GM12878 (cell line): ENCODE measurements at regions not wholly inside any gene's neighbourhood (a gene's known extent, or its start where the extent isn't known, plus 50 kb on each side); places are given as distances from the start of the nearest gene placed in this dataset.
"Not testable (repeated sequence)": the region's sequence is repeated elsewhere in the genome, so short reads cannot be mapped to it uniquely, and the experiment has no call there.

Experiments
- ATAC-seq: fragments of 200-7000 bp; cut with Tn5 transposase; 3 replicates; pipeline ENCODE4 v1.9.1; 2020; ENCODE audit warnings: mild to moderate bottlenecking, moderate library complexity
- BruUV-seq: library from RNA; stranded (reverse); fragments of 400-500 nt; replicated peaks from 2 replicates; lab custom pipeline; 2021; lab: Mats Ljungman, UMichigan
- CTCF ChIA-PET: fragments of 300-600 bp; sonication (Branson Sonifier 250); formaldehyde crosslinking; extraction: SDS; loops from one replicate; lab custom pipeline; 2021; ENCODE audit warnings: inconsistent platforms; lab: Yijun Ruan, JAX
- POLR2A ChIA-PET: fragments of 350-600 bp; formaldehyde crosslinking; extraction: SDS; loops from one replicate; lab custom pipeline; 2021; ENCODE audit warnings: inconsistent platforms; lab: Charles Lee
- RAD21 ChIA-PET: fragments of 300-600 bp; sonication (Branson Sonifier 250); formaldehyde crosslinking; loops from one replicate; lab custom pipeline; 2023; ENCODE audit warnings: antibody characterized with exemption; ENCODE audit not compliant: unreplicated experiment; lab: Charles Lee
- SMC1A ChIA-PET: fragments of 300-600 bp; sonication (Branson Sonifier 250); formaldehyde crosslinking; loops from one replicate; lab custom pipeline; 2023; ENCODE audit not compliant: unreplicated experiment, uncharacterized antibody; lab: Charles Lee
- DNase-seq: peaks from one replicate; pipeline ENCODE4 v3.0.0-alpha.2; 2011; ENCODE audit warnings: low read depth, low spot score
- FAIRE-seq: peaks from 3 replicates; lab custom pipeline; 2011; peaks lifted over from hg19 to GRCh38; lab: Jason Lieb, UNC
- H2AFZ ChIP-seq: 2 replicates; pipeline ENCODE4 v1.6.0; 2011; ENCODE audit warnings: low read depth, low read length, control low read depth; ENCODE audit not compliant: control insufficient read depth
- H3K27ac ChIP-seq: 2 replicates; pipeline ENCODE4 v1.5.1; 2011; ENCODE audit warnings: control low read depth; ENCODE audit not compliant: control insufficient read depth, insufficient read depth
- H3K27me3 ChIP-seq, 2 experiments: replicated peaks in 1 of 2; 2 replicates each; pipeline versions ENCODE4 v1.6.0 to v1.6.1; 2011; ENCODE audit warnings: low read length in 1 of 2; ENCODE audit not compliant: control insufficient read depth in 2 of 2, insufficient read depth in 2 of 2
- H3K36me3 ChIP-seq, 2 experiments: 2 replicates each; pipeline ENCODE4 v1.5.1; 2011; ENCODE audit warnings: low read length in 1 of 2; ENCODE audit not compliant: control insufficient read depth in 2 of 2, insufficient read depth in 2 of 2
- H3K4me1 ChIP-seq: 2 replicates; pipeline ENCODE4 v1.6.1; 2011; ENCODE audit warnings: mild to moderate bottlenecking, low read length, moderate library complexity, mixed read lengths; ENCODE audit not compliant: control insufficient read depth, insufficient read depth
- H3K4me2 ChIP-seq: 2 replicates; pipeline ENCODE4 v1.6.0; 2011; ENCODE audit warnings: control low read depth; ENCODE audit not compliant: control insufficient read depth, insufficient read depth
- H3K4me3 ChIP-seq: fragments of 200-600 bp; sonication (generic); 2 replicates; pipeline ENCODE4 v1.5.1; 2016
- H3K79me2 ChIP-seq: 2 replicates; pipeline ENCODE4 v1.6.0; 2011; ENCODE audit warnings: low read length; ENCODE audit not compliant: control insufficient read depth, insufficient read depth
- H3K9ac ChIP-seq: 2 replicates; pipeline ENCODE4 v1.8.0; 2011; ENCODE audit warnings: low read length, control low read depth, mixed read lengths; ENCODE audit not compliant: control insufficient read depth, insufficient read depth
- H3K9me3 ChIP-seq: replicated peaks from 3 replicates; pipeline ENCODE4 v1.5.1; 2011; ENCODE audit warnings: mild to moderate bottlenecking, low read length; ENCODE audit not compliant: control insufficient read depth, insufficient read depth
- H4K20me1 ChIP-seq: 2 replicates; pipeline ENCODE4 v1.6.0; 2011; ENCODE audit not compliant: control insufficient read depth, insufficient read depth
- BCL11A ChIP-seq: IDR thresholded peaks from 2 replicates; pipeline ENCODE4 v1.6.1; 2011; ENCODE audit warnings: low read depth, low read length
- BCL3 ChIP-seq: IDR thresholded peaks from 2 replicates; pipeline ENCODE4 v1.6.1; 2011; ENCODE audit warnings: borderline replicate concordance, low read depth, mild to moderate bottlenecking, moderate library complexity, low read length; ENCODE audit not compliant: insufficient read depth, poor library complexity, severe bottlenecking
- BRCA1 ChIP-seq: IDR thresholded peaks from 2 replicates; pipeline ENCODE4 v1.6.1; 2011; ENCODE audit warnings: low read depth, low read length, improper control_type of control experiment
- CBX5 ChIP-seq: sonication (generic); IDR thresholded peaks from 2 replicates; pipeline ENCODE4 v1.6.1; 2016; ENCODE audit warnings: low read depth, moderate library complexity, mild to moderate bottlenecking, inconsistent platforms
- EED ChIP-seq: sonication (generic); IDR thresholded peaks from 2 replicates; pipeline ENCODE4 v1.6.1; 2016; ENCODE audit warnings: antibody characterized with exemption, low read depth
- EGR1 ChIP-seq, 2 experiments: IDR thresholded peaks; 1 replicate in 1 of 2; 2 replicates in 1 of 2; pipeline ENCODE4 v1.6.1; 2011 to 2012; ENCODE audit warnings: low read depth in 2 of 2, low read length in 2 of 2, borderline replicate concordance in 1 of 2, mild to moderate bottlenecking in 1 of 2, moderate library complexity in 1 of 2
- NFXL1 ChIP-seq: fragments of 450-650 bp; IDR thresholded peaks from 2 replicates; pipeline ENCODE4 v1.6.1; 2017; ENCODE audit warnings: antibody characterized with exemption, mild to moderate bottlenecking, borderline replicate concordance
- RCOR1 ChIP-seq: conservative IDR thresholded peaks from 2 replicates; pipeline ENCODE4 v1.6.1; 2012; ENCODE audit warnings: low read depth, low read length, improper control_type of control experiment
- SP1 ChIP-seq: IDR thresholded peaks from one replicate; pipeline ENCODE4 v1.6.1; 2011; ENCODE audit warnings: low read depth, low read length
- ZNF217 ChIP-seq: fragments of 450-650 bp; IDR thresholded peaks from 2 replicates; pipeline ENCODE4 v1.6.1; 2017; ENCODE audit warnings: antibody characterized with exemption, mild to moderate bottlenecking
- ZNF274 ChIP-seq: IDR thresholded peaks from one replicate; pipeline ENCODE4 v1.8.0; 2011; ENCODE audit not compliant: insufficient read length, insufficient read depth
- ZZZ3 ChIP-seq: IDR thresholded peaks from 2 replicates; pipeline ENCODE4 v1.6.1; 2011; ENCODE audit warnings: low read depth; ENCODE audit not compliant: control insufficient read depth, insufficient read length
- WGBS: methylation state at CpG from one replicate; pipeline ENCODE4 v1.1.6; 2016; ENCODE audit warnings: low lambda C conversion rate; ENCODE audit not compliant: insufficient replicate concordance, insufficient coverage; ENCODE audit errors: missing lambda C conversion rate; 5-methylcytosine and 5-hydroxymethylcytosine counted together
- in situ Hi-C: fragments of 300-500 bp; cut with MboI; formaldehyde crosslinking; loops from 9 replicates; pipeline ENCODE4 v1.14.3; 2018; ENCODE audit warnings: mixed read lengths
- intact Hi-C: fragments of 100-400 bp; cut with micrococcal nuclease; formaldehyde crosslinking; loops from one replicate; pipeline ENCODE4 v1.14.2; 2022; ENCODE audit not compliant: unreplicated experiment

GRCh38 chr4:112748352-112748878 is 111.5 kb downstream of the LARP7 start (continued):
- TF ChIP-seq BCL11A: no peak
- no peak for TF ChIP-seq ZNF217
- no peak for TF ChIP-seq EGR1 (IDR thresholded peaks at IDR 0.05; ENCODE audit: borderline replicate concordance in 1 of 2, low read depth in 2 of 2, low read length in 2 of 2)
- no peak for TF ChIP-seq BCL3
- TF ChIP-seq EED: no peak
- no peak for TF ChIP-seq BRCA1
- no peak for TF ChIP-seq NFXL1
- no peak for TF ChIP-seq ZZZ3
- TF ChIP-seq SP1: no peak
- no peak for TF ChIP-seq ZNF274
- no peak for TF ChIP-seq CBX5
- TF ChIP-seq RCOR1: no peak

GRCh38 chr4:112750749-112751148 is 113.8 kb downstream of the LARP7 start:
- BruUV-seq, H3K4me3 ChIP-seq, H3K9ac ChIP-seq, H3K4me2 ChIP-seq, H3K4me1 ChIP-seq, H3K36me3 ChIP-seq, FAIRE-seq, H3K27me3 ChIP-seq, H3K27ac ChIP-seq, H4K20me1 ChIP-seq, intact Hi-C loops, ATAC-seq, H3K79me2 ChIP-seq, H3K9me3 ChIP-seq, DNase-seq, H2AFZ ChIP-seq: not testable (repeated sequence)
- ChIA-PET RAD21 (interaction anchor here (1.3 to 1.5 kb wide), 2 partner anchors 14 kb away, joined by 3 to 4 read pairs; no protein-coding TSS in a partner anchor), CTCF (interaction anchor here (0.7 to 4.2 kb wide), 4 partner anchors 10 to 117 kb away, joined by 3 to 22 read pairs (median 5); no protein-coding TSS in a partner anchor), SMC1A (interaction anchor here (1.3 kb wide), 1 partner anchor 11 kb away, joined by 4 read pairs; no protein-coding TSS in a partner anchor), POLR2A (interaction anchor here (1.9 kb wide), 1 partner anchor 12 kb away, joined by 4 read pairs; no protein-coding TSS in a partner anchor)
- in situ Hi-C loops: loop anchor here (10.0 kb wide), 1 partner anchor 666 kb away; no protein-coding TSS in a partner anchor
- 58% methylated on average over 7 of the region's 7 CpGs for WGBS
